ENCODE measurements at regions not wholly inside any gene's neighbourhood (a gene's known extent, or its start where the extent isn't known, plus 50 kb on each side); places are given as distances from the start of the nearest gene placed in this dataset.

DNA sequence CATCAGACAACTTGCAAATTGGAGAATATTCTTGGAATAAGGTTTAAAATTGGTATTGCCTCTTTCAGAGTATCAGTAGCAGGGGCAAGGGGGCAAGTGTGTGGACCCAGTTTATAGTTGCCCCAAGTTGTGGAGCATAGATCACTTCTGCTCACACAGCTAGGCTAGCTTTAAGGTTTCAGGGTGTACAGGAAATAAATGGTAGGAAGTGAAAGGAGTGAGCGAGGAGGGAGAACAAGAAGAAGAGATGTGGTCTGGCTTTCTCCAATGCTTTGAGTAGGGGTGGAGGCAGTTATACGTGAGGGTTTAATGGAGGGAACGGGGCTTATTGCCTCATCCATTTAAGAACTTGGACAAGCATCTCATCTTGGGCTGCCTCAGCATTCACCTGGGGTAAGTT, 290.0 kb upstream of the CFAP20DC start:
- no peak for DNase-seq (ENCODE audit: low spot score)

DNA sequence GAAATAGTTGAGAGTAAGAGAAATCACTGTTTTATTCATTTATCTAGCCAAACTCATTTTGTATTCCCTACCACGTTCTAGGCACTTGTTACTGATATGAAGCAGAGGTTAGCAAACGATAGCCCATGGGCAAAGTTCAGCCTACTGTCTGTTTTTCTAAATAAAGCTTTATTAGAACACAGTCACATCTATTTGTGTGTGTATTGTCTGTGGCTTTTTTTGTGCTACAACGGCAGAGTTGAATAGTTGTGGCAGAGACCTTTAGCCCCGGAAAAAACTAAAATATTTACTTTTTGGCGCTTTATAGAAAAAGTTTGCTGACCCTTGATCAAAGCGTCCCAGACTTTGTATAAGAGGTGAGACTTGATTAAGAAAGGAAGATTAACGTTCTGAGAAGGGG, 289.1 kb upstream of the CFAP20DC start:
- DNase-seq (ENCODE audit: low spot score), result no peak

DNA sequence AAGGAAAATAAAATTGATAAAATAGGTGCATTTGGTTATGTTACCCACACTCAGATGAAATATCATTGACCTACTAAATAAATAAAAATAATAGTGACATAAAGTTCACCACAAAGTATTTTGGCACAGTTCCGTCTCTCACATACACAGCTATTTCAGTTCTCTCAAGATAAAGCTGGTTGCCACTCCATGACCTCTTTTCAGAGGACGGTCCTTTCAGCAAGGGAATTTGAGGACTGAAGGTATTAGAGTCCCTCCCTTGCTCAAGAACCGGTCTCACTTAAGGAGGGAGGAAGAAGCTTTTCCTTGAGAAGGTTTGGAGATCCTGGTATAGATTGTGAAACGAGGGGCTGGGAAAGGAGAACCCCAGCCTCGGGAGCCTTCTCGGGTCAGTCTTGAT, 285.5 kb upstream of the CFAP20DC start:
- DNase-seq (ENCODE audit: low spot score), result no peak

DNA sequence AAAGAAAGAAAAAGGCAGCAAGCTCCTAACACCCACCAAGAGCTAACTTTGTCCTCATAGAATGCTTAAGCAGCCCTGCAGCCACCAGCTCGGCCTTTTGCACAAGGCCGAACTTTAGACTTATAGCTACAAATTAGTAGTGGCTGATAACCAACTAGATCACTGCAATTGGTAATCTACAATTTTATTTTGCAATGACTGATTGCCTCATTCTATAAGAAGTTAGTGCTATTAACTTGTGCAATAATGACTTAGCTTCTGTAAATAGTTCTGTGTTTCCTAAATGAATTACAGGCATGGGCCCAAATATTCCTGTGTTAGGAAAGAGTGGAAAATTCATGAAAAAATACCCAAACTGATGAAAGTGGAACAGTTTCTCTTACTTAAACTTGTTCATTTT, 284.8 kb upstream of the CFAP20DC start:
- no peak for DNase-seq (ENCODE audit: low spot score)

DNA sequence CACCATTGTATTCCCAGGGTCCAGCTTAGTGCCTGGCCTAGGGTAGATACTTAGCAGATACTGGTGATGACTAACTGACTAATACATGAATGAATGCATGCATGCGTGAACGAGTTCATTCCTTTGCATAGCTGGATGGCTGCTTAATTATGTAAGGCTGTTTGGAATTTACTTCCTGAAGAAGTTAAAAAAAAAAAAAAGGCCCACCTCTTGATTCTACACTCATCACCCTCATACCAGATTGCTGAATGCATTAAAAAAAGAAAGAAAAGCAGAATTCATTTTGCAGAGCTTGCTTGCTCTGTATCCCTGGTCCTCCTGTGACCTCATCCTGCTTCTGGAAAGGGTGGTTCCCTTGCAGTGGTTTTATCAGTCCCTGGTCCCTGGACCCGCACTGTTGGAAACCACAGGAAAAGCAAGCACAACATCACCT, 277.6 kb upstream of the CFAP20DC start:
- peak; percentile 99 for DNase-seq (ENCODE audit: low spot score)

DNA sequence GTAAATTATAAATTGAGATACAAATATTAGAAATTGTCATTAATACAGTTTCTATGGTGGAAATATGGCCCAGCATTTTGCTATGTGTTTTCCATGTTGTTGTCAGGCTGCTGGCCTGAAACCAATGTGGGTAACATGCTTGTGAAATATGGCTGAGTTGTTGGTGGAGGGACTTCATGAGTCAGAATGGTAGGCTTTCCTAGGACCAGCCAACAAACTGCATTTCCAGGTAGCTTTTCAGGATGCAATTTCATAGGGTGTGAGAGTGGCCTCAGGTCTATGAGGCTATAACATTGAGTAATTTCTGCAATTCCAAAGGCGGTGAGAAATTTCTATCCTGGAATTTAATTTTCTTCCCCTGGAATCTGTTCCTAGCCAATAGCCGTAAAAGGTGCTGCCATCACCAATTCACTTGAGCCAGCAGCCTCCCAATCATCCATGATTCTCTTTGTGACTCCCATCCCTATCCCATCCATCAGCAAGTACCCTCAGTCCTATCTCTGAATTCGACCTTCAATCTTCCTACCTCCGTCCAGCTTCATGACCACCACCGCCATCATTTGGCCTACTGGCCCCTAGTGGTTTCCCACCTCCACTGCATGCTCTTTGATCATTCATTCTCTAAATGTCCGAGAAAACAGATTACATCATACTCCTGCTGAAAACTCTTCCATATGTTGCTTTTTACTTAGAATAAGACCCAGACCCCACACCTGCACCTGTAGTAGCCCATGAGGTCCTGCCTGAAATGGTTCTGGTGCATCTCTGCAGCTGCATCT, 276.6 kb upstream of the CFAP20DC start:
- peak; percentile 29 for DNase-seq (ENCODE audit: low spot score)

DNA sequence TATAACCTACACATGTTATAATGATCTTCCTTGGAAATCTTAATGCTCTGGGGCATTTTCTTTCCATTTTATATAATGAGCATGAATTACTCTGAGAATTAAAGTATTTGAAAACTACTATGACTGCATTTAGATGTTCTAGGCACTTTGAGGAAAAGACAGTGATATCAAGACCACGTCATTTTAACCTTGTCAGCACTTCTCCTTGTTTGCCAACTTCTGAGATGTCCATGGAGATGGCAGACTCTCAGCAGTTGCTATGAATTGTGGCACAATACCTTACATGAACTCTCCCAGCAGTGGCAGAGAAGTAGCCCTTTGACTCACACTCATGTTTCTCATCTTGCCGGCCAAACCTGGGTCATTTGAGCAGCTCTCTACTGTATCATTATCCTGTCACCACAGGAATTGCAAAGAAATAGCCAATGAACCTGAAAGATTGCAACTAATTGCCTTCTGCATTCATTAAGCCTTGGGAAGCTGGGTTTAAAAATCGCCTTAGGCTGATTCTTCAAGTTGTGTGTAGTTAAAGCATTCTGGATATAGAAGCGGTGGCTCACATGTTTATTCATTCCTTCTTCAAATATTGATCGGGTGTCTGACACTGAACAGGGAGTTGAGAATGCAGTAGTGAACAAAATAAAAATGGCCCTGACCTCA, 272.2 kb upstream of the CFAP20DC start:
- DNase-seq (ENCODE audit: low spot score), result peak; percentile 78

DNA sequence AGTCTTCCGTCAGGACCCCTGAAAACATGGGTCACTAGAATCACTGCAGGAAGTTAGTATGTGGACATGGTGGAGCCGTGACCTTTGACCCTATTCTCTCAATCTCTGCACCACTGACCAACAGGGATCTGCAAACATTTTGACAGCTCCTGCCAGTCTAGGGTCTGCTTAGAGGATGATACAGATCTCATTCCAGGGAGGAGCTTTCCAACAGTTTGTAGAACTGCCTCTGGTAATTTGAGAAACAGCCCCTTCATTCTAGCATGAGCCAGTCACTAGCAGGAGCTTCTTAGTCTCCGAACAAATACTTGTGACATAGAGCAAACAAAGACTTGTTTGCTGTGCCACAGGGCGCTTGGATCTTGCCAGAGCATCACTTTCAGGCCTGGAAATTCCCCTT, 270.3 kb upstream of the CFAP20DC start:
- no peak for DNase-seq (ENCODE audit: low spot score)

DNA sequence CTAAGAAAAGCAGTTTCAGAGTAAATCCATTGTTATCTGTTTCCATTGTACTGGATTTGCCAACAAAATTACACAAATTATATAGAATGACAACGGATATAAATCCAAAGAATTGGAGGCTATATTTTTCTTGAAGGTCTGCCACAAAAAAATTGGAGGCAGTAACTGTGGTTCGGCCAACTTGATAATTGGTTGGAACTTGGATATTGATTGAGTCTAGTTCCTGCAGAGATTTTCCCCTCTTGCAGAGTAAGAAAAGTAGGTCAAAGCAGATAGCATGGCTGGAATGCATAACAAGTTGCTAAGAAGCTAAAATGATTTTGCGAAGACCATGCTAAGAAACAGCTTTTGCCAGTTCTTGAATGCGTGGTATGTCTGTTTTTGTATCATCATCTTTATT, 269.6 kb upstream of the CFAP20DC start:
- DNase-seq (ENCODE audit: low spot score), result no peak

DNA sequence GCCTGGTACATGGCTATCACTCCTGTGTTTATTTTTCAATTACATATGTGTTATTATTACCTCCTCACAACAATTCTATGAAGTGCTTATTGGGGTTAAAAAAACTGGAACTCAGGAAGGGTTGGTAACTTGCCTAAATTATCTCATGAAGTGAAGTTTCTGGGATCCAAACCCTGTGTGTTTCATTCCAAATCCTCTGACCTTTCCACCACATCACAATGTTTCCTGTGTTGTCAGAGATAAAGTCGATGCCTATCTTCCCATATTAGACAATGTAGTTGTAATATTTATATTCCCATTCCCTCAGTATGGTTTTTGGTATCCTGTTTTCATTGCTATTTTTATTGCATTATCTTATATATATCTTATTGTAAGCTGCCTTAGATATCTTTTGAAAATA, 269.1 kb upstream of the CFAP20DC start:
- no peak for DNase-seq (ENCODE audit: low spot score)

DNA sequence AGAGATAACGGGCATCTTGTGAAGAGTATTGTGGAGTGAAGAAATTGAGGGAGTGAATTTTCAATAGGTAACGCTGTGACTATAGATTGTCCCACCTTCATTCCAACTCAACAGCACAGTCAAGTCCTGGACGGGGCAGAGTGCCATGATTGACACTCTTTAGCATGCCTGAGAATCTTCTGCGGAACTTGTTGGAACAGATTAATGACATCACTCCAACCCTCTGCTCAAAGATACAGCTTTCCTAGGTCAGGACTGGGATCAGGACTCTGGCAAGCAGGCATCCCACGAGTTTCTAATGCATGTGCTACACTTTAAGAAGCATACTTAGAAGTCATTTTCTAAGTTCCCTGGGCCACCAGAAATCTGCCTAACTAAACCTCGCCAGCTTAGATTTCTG, 267.6 kb upstream of the CFAP20DC start:
- DNase-seq (ENCODE audit: low spot score), result no peak

DNA sequence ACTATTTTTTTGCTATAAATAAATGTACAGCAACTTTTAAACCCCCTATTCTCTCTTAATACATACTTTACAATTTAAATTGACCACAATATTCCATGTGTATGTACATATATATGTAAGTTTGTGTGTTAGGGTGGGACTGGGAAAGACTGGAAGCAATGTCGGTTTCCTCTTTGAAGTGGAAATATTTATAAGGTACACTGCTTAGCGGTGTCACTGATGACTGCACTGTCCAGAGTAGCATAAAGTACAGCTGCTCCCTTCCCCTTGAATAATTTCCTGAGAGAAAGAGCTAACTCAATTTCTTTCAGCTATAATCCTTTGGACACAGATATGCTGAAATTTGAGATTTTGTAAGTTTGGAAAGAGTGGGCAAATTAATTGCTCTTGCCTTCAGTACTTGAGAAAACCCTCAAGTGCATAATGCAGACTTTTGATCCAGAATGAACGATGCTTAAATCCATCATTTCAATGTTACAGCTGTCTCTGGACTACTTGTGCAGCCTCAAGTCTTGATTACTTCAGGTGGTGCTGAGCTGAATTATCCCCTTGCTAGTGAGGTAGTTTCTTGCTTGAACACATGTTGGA, 267.0 kb upstream of the CFAP20DC start:
- DNase-seq (ENCODE audit: low spot score), result no peak

DNA sequence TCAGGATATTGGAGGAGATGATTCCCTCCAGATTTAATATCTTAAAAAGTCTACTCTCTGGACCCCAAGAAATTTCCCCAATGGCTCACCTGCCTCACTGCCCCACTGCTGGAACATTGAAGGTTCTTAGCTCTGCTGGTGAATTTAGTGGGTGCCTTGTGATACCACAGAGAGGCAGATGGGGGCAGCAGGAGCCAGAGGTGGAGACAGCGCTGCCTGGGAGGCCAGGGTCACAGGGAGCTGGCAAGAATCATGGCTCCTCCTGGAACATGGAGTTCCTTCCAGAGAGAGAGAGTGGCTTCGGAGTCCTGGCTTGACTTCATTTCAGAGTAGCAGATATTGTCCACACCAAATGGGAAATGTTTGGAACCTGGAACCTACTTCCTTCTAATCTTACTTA, 263.5 kb upstream of the CFAP20DC start:
- peak; percentile 60 for DNase-seq (ENCODE audit: low spot score)

DNA sequence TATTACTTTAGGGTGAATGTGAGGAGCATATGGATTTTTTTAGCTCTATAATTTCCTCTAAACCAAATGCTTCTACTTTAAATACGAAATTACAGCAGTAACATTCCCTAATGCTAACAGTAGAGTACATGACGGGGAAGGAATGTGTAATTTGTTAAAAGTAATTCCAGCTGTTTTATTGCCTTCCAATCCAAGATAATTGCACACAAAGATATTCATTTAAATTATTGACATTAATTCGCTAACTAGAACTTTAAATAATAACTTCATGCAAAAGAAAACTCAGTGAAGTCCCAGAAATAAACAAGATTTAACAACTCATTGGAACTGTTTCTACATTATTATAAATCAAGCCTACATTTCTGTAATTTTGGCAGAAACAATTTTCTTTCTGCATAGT, 261.4 kb upstream of the CFAP20DC start:
- no peak for DNase-seq (ENCODE audit: low spot score)

DNA sequence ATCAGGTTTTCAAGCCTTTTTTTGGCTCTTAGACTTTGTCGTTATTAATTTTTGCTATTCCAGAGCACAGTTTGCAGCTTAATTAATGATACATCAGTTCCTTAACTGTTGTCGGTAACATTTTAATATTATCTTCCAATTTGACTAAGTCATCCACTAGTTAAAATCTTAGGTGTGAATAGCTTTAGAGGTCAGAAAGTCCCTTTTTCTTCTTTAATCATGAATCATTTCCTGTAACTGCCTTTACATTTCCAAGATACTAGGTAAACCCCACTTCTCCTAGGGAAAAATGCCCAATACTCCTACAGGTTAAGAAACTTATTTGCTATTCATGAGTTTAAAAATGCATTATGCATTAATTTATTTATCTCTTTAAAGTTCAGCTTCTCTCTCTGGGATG, 260.9 kb upstream of the CFAP20DC start:
- DNase-seq (ENCODE audit: low spot score), result peak; percentile 17

DNA sequence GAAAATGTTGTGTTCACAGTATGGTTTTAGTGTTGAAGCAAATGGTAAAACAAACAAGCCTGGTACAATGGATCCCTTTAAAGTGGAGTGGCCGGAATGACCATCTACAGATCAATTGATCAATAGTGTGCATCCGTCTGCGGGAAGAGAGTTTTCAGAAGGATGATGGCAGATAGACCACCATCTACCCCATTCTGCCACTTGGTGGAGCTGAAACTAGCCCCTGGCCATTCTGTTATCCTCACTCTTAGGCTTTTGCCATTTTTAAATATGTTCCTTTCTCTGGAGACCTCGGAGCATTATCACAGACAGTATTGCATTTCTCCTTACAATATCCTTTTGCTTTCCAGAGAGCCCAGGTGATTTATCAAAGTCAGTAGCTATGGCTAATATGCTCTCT, 258.9 kb upstream of the CFAP20DC start:
- DNase-seq (ENCODE audit: low spot score), result no peak

DNA sequence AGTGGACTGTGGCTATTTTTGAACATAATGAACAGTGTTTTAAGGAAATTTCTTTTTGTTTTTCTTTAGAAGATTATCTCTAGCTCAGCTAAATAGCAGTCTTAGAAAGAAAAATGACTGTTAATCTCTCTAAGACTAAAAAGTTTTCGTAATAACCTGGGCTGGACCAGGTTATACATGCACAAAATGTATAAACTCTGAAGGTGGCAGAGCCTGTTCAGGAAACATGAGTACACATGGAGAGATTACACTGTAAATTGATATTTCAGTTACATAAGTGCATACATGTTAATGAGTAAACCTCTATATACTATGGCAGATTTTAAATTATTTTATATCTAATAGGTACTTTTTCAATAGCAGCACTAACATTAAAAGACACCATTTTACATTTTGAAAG, 258.2 kb upstream of the CFAP20DC start:
- DNase-seq (ENCODE audit: low spot score), result no peak

DNA sequence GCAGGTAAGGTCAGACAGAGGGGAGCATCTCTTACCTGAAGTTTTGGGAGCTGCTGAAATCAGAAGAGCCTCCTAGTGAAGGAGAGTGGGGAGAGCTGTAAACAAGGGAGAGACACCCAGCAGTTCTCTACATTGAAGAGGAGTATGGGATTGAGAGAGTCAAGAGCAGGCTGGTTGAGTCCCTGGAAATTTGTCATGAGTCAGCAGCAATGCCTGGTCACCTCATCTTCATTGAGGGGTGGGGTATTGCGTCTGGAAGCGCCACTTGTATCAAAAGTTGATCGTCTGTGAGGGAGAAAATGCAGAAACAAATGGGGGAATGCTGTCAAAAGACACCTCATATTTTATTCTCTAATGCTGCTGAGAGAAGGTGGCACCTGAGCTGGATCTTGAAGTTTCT, 256.6 kb upstream of the CFAP20DC start:
- no peak for DNase-seq (ENCODE audit: low spot score)

DNA sequence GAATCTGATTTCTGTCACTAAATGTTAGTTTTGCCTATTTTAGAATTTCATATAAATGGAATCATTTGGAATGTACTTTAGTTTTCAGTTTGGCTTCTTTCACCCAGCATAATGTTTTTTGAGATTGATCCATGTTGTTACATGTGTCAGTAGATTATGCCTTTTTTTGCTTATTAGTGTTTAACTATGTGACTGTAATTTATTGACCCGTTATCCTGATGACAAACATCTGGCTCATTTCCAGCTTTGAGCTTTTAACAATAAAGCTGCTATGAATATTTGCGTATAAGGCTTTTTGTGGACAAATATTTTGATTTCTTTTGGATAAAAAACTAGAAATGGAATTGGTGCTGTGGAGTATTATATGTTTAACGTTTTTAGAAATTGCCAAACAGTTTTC, 254.5 kb upstream of the CFAP20DC start:
- DNase-seq (ENCODE audit: low spot score), result no peak

DNA sequence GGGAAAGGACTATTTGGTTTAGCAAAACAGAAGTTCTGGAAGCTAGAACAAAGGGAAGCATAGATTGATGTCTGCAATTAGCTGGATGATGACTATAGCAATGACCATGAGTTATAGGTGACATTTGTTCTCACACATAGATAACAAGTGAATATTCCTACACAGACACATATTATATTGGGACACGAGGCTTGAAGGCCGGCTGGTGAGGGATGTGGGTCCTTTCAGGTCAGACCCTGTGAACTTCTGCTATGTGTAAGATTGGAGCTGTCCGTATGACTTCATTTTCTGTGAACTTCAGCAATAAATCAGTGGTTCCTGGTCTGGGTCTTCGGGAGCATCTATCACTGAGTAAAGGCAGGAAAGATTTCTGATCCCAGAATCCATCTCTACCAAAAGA, 253.6 kb upstream of the CFAP20DC start:
- DNase-seq (ENCODE audit: low spot score), result no peak

DNA sequence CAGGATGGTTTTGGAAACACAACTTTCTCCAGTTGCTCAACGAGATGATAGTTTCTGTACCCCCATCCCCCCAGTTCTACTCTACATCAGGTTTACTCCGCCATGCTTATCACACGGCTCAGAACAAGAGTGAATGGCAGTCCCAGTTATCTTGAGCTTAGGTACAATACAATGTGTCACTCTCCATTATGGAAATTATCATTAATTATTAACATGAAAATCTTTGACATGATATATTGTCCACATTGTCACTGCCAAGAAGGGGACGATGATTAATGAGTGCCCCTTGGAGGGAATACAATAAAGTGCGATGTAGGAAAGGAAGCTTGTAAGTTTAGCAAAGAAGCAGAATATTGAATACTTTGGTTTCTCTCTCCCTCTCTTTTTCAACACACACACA, 252.6 kb upstream of the CFAP20DC start:
- DNase-seq (ENCODE audit: low spot score), result peak; percentile 14

DNA sequence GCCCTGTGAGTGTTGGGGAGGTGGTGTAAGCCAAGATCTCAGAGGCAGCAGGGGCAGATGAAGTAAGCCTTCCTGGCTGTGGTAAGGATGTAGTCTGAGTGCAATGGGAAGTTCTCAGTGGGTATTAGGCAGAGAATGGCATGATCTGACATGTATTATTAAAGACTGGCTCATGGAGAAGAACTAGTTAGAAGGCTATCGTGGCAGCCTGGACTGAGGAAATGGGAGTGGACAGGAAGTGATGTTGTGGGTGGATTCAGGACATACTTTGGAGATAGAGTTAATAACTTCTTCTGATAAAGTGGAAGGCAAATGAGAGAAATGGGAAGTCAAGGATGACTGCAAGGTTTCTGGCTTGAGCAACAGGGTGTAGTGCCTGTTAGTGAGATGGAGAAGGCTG, 250.9 kb upstream of the CFAP20DC start:
- no peak for DNase-seq (ENCODE audit: low spot score)

DNA sequence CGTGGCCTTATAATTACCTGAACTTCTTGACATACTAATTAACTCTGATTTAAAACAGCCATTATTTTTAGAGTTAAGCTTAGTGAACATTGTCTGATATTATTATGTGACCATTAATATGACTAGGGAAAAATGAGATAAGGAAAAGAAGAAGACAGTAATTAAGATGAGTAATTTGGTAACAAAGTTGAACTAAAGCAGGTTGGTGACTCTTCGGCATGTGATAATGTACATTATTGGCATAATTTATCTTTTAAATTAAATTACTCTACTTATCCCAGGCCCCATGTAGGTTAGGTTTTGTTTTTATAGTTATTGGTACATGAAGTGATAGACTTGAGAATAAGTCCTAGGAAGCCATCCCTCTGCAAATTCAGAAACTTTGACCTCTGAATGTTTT, 249.7 kb upstream of the CFAP20DC start:
- no peak for DNase-seq (ENCODE audit: low spot score)

DNA sequence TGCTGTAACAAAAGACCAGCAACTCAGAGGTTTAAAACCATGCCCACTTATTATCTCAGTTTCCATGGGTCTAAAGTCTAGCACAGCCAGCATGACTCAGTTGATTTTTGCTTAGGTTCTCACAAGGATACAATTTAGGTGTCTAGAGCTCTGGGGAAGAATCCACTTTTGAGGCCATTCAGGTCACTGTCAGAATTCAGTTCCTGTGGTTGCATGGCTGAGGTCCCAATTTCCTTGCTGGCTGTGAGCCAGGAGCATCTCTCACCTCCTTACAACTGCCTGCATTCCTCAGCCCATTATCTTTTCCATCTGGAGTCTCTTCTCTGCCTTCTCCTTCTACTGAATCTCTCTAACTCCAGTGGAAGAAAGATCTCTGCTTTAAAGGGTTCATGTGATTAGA, 240.5 kb upstream of the CFAP20DC start:
- DNase-seq (ENCODE audit: low spot score), result peak; percentile 67

Measured in kidney tubule cell (primary cell).